Lung (tissue), 11 donors: ENCODE measurements at regions not wholly inside any gene's neighbourhood (a gene's known extent, or its start where the extent isn't known, plus 50 kb on each side); places are given as distances from the start of the nearest gene placed in this dataset.
A peak's percentile ranks its signal among the peaks of the same experiment; 100 is the strongest.

Experiments used
- ATAC-seq: fragments of 200-7000 bp; cut with Tn5 transposase; one replicate; pipeline ENCODE4 v1.9.1; 2020; ENCODE audit warnings: moderate number of reproducible peaks; ENCODE audit not compliant: insufficient read depth, low FRiP score
- DNase-seq, 3 donors: peaks; one replicate each; pipeline ENCODE4 v3.0.0-alpha.2; 2013 to 2017
- H3K27ac ChIP-seq, 2 donors: one replicate each; pipeline ENCODE4 v1.5.1; 2013; ENCODE audit warnings: mild to moderate bottlenecking in 2 of 2, moderate library complexity in 2 of 2, control low read depth in 1 of 2, inconsistent platforms in 1 of 2, low read depth in 1 of 2, low read length in 1 of 2
- H3K27me3 ChIP-seq, 3 donors: one replicate each; pipeline ENCODE4 v1.5.1; 2013; ENCODE audit warnings: low read length in 2 of 3; ENCODE audit not compliant: control insufficient read depth in 3 of 3, insufficient read depth in 3 of 3
- H3K36me3 ChIP-seq, 4 donors: one replicate each; pipeline ENCODE4 v1.5.1; 2013; ENCODE audit warnings: low read length in 4 of 4, mild to moderate bottlenecking in 1 of 4, moderate library complexity in 1 of 4; ENCODE audit not compliant: control insufficient read depth in 4 of 4, insufficient read depth in 4 of 4
- H3K4me1 ChIP-seq, 5 donors: one replicate each; pipeline ENCODE4 v1.5.1; 2013; ENCODE audit warnings: low read length in 5 of 5, mild to moderate bottlenecking in 2 of 5, moderate library complexity in 1 of 5; ENCODE audit not compliant: control insufficient read depth in 5 of 5, insufficient read depth in 5 of 5
- H3K4me3 ChIP-seq: one replicate; pipeline ENCODE4 v1.5.1; 2013; ENCODE audit warnings: mild to moderate bottlenecking, control low read depth, moderate library complexity
- H3K9ac ChIP-seq, 2 donors: one replicate each; pipeline ENCODE4 v1.5.1; 2013; ENCODE audit warnings: low read length in 2 of 2, control low read depth in 1 of 2; ENCODE audit not compliant: insufficient read depth in 1 of 2
- H3K9me3 ChIP-seq, 4 donors: one replicate each; pipeline ENCODE4 v1.5.1; 2013; ENCODE audit warnings: low read length in 3 of 4, mild to moderate bottlenecking in 1 of 4, moderate library complexity in 1 of 4; ENCODE audit not compliant: control insufficient read depth in 4 of 4, insufficient read depth in 3 of 4
- WGBS, 2 donors: extraction: QIAGEN DNeasy Blood & Tissue Kit; methylation state at CpG; one replicate each; pipeline ENCODE4 v1.1.7; 2013; 5-methylcytosine and 5-hydroxymethylcytosine counted together
- TF ChIP-seq, protein P1 (sequence below): IDR thresholded peaks from 2 replicates; pipeline ENCODE4 v1.5.1; 2012; ENCODE audit warnings: mild to moderate bottlenecking; ENCODE audit errors: control extremely low read depth, extremely low read depth
- donor health status: control.
- donor health status: control.
- donor health status: Bipolar disorder and iron deficiency.
- donor health status: healthy.
- donor health status: DM: yes; HTN: yes; CAD: no.

DNA sequence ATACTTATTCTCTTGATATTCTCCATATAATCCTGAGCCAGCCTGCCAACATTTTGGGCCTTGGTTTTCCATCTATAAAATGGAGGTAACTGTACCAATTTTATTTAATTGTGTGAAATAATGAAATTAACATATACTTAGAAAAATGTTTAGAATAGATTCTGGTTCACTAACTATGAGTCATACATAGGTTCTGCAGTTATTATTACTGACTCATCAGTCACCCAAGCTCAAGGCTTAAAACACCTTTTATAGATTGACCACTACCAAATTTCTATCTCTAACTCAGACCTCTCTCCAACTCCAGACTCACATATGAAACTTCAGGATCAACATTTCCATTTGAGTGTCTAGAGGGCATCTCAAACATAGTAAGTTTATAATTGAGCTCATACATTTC lies 1277.2 kb upstream of the GJE1 start:
- H3K27ac ChIP-seq: no peak overlapping the region
- H3K27me3 ChIP-seq: no peaks in the 10 kb centered on the region
- no peak for DNase-seq
- no peak for ATAC-seq
- H3K9ac ChIP-seq: no peak overlapping the region
- H3K9me3 ChIP-seq: no peaks in the 10 kb centered on the region
- H3K36me3 ChIP-seq: no peaks in the 10 kb centered on the region
- peaks cover 0 to 6% (median 0%) of the 10 kb centered on the region in 5 donors for H3K4me1 ChIP-seq
- TF ChIP-seq, protein P1, sequence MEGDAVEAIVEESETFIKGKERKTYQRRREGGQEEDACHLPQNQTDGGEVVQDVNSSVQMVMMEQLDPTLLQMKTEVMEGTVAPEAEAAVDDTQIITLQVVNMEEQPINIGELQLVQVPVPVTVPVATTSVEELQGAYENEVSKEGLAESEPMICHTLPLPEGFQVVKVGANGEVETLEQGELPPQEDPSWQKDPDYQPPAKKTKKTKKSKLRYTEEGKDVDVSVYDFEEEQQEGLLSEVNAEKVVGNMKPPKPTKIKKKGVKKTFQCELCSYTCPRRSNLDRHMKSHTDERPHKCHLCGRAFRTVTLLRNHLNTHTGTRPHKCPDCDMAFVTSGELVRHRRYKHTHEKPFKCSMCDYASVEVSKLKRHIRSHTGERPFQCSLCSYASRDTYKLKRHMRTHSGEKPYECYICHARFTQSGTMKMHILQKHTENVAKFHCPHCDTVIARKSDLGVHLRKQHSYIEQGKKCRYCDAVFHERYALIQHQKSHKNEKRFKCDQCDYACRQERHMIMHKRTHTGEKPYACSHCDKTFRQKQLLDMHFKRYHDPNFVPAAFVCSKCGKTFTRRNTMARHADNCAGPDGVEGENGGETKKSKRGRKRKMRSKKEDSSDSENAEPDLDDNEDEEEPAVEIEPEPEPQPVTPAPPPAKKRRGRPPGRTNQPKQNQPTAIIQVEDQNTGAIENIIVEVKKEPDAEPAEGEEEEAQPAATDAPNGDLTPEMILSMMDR: no peak
- H3K4me3 ChIP-seq: no peak overlapping the region

DNA sequence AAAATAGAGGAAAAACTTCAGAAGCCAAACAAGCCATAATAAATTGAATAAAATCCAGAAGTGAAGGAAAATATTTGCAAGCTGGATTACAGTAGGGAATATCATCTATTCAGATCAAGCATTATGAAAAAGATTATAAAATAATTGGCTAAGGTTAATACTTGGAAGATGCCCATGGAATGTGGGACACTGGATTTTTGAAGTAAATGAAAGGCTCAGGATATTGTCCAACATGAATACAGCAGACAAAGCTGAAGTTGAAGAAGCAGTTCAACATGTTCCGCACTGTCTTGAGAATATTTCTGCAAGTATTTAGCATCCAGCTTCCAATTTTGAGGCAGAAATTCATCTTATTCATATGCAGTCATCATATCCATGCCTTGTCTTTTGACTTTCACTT lies 1278.4 kb upstream of the GJE1 start:
- no peaks in the 10 kb centered on the region for H3K27me3 ChIP-seq
- H3K9me3 ChIP-seq: no peaks in the 10 kb centered on the region
- TF ChIP-seq, protein P1: no peak
- peaks cover 0 to 9% (median 0%) of the 10 kb centered on the region in 5 donors for H3K4me1 ChIP-seq
- WGBS, 2 donors: 80 to 84% methylated on average over 1 of the region's 1 CpG
- H3K27ac ChIP-seq: no peak overlapping the region
- H3K4me3 ChIP-seq: no peak overlapping the region
- no peak overlapping the region for H3K9ac ChIP-seq
- no peak for DNase-seq
- no peak for ATAC-seq
- H3K36me3 ChIP-seq: no peaks in the 10 kb centered on the region

DNA sequence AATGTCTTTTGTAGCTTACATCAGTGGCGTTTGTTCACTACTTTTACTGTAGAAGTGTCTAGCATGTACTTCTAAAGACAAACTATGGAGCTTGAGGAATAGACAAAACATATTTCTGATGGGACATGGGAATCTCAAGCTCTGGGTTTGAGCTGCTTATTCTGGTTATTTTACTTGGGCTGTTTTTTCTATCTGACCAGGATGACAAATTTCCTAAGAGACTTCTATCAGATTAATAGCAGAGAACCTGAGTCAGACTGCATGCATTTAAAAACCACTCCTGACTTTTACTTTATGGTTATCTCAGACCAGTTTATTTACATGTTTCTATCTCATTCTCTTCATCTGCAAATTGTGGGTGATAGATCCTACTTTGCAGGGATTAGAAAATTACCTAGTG lies 1282.3 kb upstream of the GJE1 start:
- TF ChIP-seq, protein P1: no peak
- no peak overlapping the region for H3K27ac ChIP-seq
- no peak overlapping the region for H3K4me3 ChIP-seq
- no peaks in the 10 kb centered on the region for H3K27me3 ChIP-seq
- 78 to 84% methylated on average over 1 of the region's 1 CpG for WGBS, 2 donors
- ATAC-seq (no peak), DNase-seq (no peak)
- no peak overlapping the region for H3K9ac ChIP-seq
- no peaks in the 10 kb centered on the region for H3K9me3 ChIP-seq
- H3K36me3 ChIP-seq: no peaks in the 10 kb centered on the region
- H3K4me1 ChIP-seq: peaks cover 0 to 6% (median 0%) of the 10 kb centered on the region in 5 donors

DNA sequence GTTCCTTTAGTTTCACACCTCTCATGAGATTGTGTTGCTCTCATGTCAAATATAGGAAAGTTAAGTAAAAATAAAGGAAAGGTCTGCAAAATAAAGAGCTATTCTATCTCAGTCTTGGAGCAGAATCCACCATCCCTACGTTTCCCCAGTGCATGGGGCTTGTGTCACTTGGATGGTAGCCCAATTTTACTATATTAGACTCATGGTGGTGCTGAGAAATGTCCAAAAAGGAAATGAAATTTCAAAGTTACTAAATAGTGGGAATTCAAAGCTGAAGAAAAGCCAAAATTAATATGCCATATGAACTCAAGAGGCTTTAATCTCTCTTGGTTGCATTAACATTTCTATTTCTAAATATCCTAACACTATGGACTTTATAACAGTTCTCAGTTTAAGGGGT lies 1283.3 kb upstream of the GJE1 start:
- Histone ChIP-seq H3K9me3 (no peaks in the 10 kb centered on the region), H3K4me1 (peaks cover 0 to 6% (median 0%) of the 10 kb centered on the region in 5 donors), H3K27ac (no peak overlapping the region), H3K9ac (no peak overlapping the region), H3K36me3 (no peaks in the 10 kb centered on the region), H3K4me3 (no peak overlapping the region), H3K27me3 (no peaks in the 10 kb centered on the region)
- TF ChIP-seq, protein P1: no peak
- 71% methylated on average over 1 of the region's 1 CpG for WGBS, 2 donors
- ATAC-seq: no peak
- peak in 2 of 3 donors; percentile 35 to 75 for DNase-seq
